BJ (cell line): ENCODE measurements at regions not wholly inside any gene's neighbourhood (a gene's known extent, or its start where the extent isn't known, plus 50 kb on each side); places are given as distances from the start of the nearest gene placed in this dataset.

Experiments used
- CTCF ChIA-PET: fragments of 350-600 bp; formaldehyde crosslinking; extraction: SDS; loops from one replicate; lab custom pipeline; 2021; ENCODE audit warnings: antibody characterized with exemption, inconsistent platforms; lab: Yijun Ruan, JAX
- POLR2A ChIA-PET: fragments of 300-600 bp; sonication (Branson Sonifier 250); formaldehyde crosslinking; extraction: SDS; loops from one replicate; lab custom pipeline; 2021; ENCODE audit warnings: antibody characterized with exemption; lab: Charles Lee
- DNase-seq: peaks from one replicate; pipeline ENCODE4 v3.0.0-alpha.2; 2011; ENCODE audit warnings: low read depth
- H3K27me3 ChIP-seq: 2 replicates; pipeline ENCODE4 v1.6.0; 2011; ENCODE audit warnings: low read length; ENCODE audit not compliant: control insufficient read depth, insufficient read depth
- H3K36me3 ChIP-seq: 2 replicates; pipeline ENCODE4 v1.5.1; 2011; ENCODE audit warnings: low read length; ENCODE audit not compliant: control insufficient read depth, insufficient read depth
- H3K4me3 ChIP-seq: 2 replicates; pipeline ENCODE4 v1.5.1; 2011; ENCODE audit warnings: low read depth, mild to moderate bottlenecking, control low read depth, low read length
- CTCF ChIP-seq: IDR thresholded peaks from 2 replicates; pipeline ENCODE4 v1.5.1; 2011; ENCODE audit warnings: low read depth, mild to moderate bottlenecking, control low read depth, inconsistent platforms, low read length, moderate library complexity; ENCODE audit not compliant: insufficient read depth

GRCh38 chr22:26781596-26781995 is 124.2 kb downstream of the MIAT start:
- no peak for DNase-seq
- Histone ChIP-seq H3K27me3 (no peaks in the 10 kb centered on the region), H3K36me3 (no peaks in the 10 kb centered on the region; the same call in 1 of the 2 replicates), H3K4me3 (no peak overlapping the region)
- POLR2A ChIA-PET: no interaction called here
- TF ChIP-seq CTCF: no peak
- CTCF ChIA-PET: interaction anchor here (1.3 kb wide), 1 partner anchor 23 kb away, joined by 3 read pairs; no protein-coding TSS in a partner anchor

GRCh38 chr22:26783885-26784284 is 126.5 kb downstream of the MIAT start:
- no peak for TF ChIP-seq CTCF
- Histone ChIP-seq H3K27me3 (no peaks in the 10 kb centered on the region), H3K4me3 (no peak overlapping the region), H3K36me3 (no peaks in the 10 kb centered on the region; the same call in 1 of the 2 replicates)
- ChIA-PET CTCF (interaction anchor here (1.0 to 1.4 kb wide), 2 partner anchors 9 to 105 kb away, joined by 3 read pairs; no protein-coding TSS in a partner anchor), POLR2A (no interaction called here)
- no peak for DNase-seq

GRCh38 chr22:26784772-26785171 is 127.4 kb downstream of the MIAT start:
- H3K27me3 ChIP-seq: no peaks in the 10 kb centered on the region
- POLR2A ChIA-PET: no interaction called here
- DNase-seq: no peak
- no peaks in the 10 kb centered on the region; the same call in 1 of the 2 replicates for H3K36me3 ChIP-seq
- no peak overlapping the region for H3K4me3 ChIP-seq
- CTCF ChIA-PET: interaction anchor here (1.2 kb wide), 1 partner anchor 11 kb away, joined by 6 read pairs; no protein-coding TSS in a partner anchor
- TF ChIP-seq CTCF: no peak

GRCh38 chr22:26785932-26786331 is 128.5 kb downstream of the MIAT start:
- no peaks in the 10 kb centered on the region for H3K27me3 ChIP-seq
- CTCF ChIA-PET: interaction anchor here (1.2 kb wide), 2 partner anchors 10 to 50 kb away, joined by 4 to 6 read pairs; no protein-coding TSS in a partner anchor
- H3K4me3 ChIP-seq: no peak overlapping the region
- TF ChIP-seq CTCF: no peak
- POLR2A ChIA-PET: no interaction called here
- H3K36me3 ChIP-seq: no peaks in the 10 kb centered on the region
- DNase-seq: no peak

- ChIA-PET CTCF (interaction anchor here (0.6 to 1.2 kb wide), 2 partner anchors 50 to 271 kb away, joined by 3 to 4 read pairs; no protein-coding TSS in a partner anchor), POLR2A (no interaction called here)
- TF ChIP-seq CTCF: no peak
- no peaks in the 10 kb centered on the region for H3K27me3 ChIP-seq
- no peak overlapping the region for H3K4me3 ChIP-seq
- no peak for DNase-seq
- H3K36me3 ChIP-seq: no peaks in the 10 kb centered on the region
These were observed 129.0 kb downstream of the MIAT start for GRCh38 chr22:26786398-26786797.
